Lung (tissue), 10 donors: ENCODE measurements at regions not wholly inside any gene's neighbourhood (a gene's known extent, or its start where the extent isn't known, plus 50 kb on each side); places are given as distances from the start of the nearest gene placed in this dataset. TPM values are rescaled to one million over a fixed set of nuclear protein-coding genes. Genes with fewer than 3 reads are reported as not detected.
"Not testable (repeated sequence)": the region's sequence is repeated elsewhere in the genome, so short reads cannot be mapped to it uniquely, and the experiment has no call there.

Source experiments
- ATAC-seq: fragments of 200-7000 bp; cut with Tn5 transposase; one replicate; pipeline ENCODE4 v1.9.1; 2020; ENCODE audit warnings: moderate number of reproducible peaks; ENCODE audit not compliant: insufficient read depth, low FRiP score
- DNase-seq, 3 donors: peaks; one replicate each; pipeline ENCODE4 v3.0.0-alpha.2; 2013 to 2017
- H3K27ac ChIP-seq, 2 donors: one replicate each; pipeline ENCODE4 v1.5.1; 2013; ENCODE audit warnings: mild to moderate bottlenecking in 2 of 2, moderate library complexity in 2 of 2, control low read depth in 1 of 2, inconsistent platforms in 1 of 2, low read depth in 1 of 2, low read length in 1 of 2
- H3K27me3 ChIP-seq, 3 donors: one replicate each; pipeline ENCODE4 v1.5.1; 2013; ENCODE audit warnings: low read length in 2 of 3; ENCODE audit not compliant: control insufficient read depth in 3 of 3, insufficient read depth in 3 of 3
- H3K36me3 ChIP-seq, 4 donors: one replicate each; pipeline ENCODE4 v1.5.1; 2013; ENCODE audit warnings: low read length in 4 of 4, mild to moderate bottlenecking in 1 of 4, moderate library complexity in 1 of 4; ENCODE audit not compliant: control insufficient read depth in 4 of 4, insufficient read depth in 4 of 4
- H3K4me1 ChIP-seq, 5 donors: one replicate each; pipeline ENCODE4 v1.5.1; 2013; ENCODE audit warnings: low read length in 5 of 5, mild to moderate bottlenecking in 2 of 5, moderate library complexity in 1 of 5; ENCODE audit not compliant: control insufficient read depth in 5 of 5, insufficient read depth in 5 of 5
- H3K4me3 ChIP-seq: one replicate; pipeline ENCODE4 v1.5.1; 2013; ENCODE audit warnings: mild to moderate bottlenecking, control low read depth, moderate library complexity
- H3K9ac ChIP-seq, 2 donors: one replicate each; pipeline ENCODE4 v1.5.1; 2013; ENCODE audit warnings: low read length in 2 of 2, control low read depth in 1 of 2; ENCODE audit not compliant: insufficient read depth in 1 of 2
- H3K9me3 ChIP-seq, 4 donors: one replicate each; pipeline ENCODE4 v1.5.1; 2013; ENCODE audit warnings: low read length in 3 of 4, mild to moderate bottlenecking in 1 of 4, moderate library complexity in 1 of 4; ENCODE audit not compliant: control insufficient read depth in 4 of 4, insufficient read depth in 3 of 4
- WGBS, 2 donors: extraction: QIAGEN DNeasy Blood & Tissue Kit; methylation state at CpG; one replicate each; pipeline ENCODE4 v1.1.7; 2013; 5-methylcytosine and 5-hydroxymethylcytosine counted together
- small RNA-seq: library from RNA; depleted of rRNA; stranded (forward); fragments of <200 nt; gene quantifications from one replicate; pipeline ENCODE3, GENCODE V24; 2014; ENCODE audit warnings: low replicate concordance
- donor health status: Bipolar disorder and iron deficiency.
- donor health status: healthy.
- donor health status: DM: yes; HTN: yes; CAD: no.

DNA sequence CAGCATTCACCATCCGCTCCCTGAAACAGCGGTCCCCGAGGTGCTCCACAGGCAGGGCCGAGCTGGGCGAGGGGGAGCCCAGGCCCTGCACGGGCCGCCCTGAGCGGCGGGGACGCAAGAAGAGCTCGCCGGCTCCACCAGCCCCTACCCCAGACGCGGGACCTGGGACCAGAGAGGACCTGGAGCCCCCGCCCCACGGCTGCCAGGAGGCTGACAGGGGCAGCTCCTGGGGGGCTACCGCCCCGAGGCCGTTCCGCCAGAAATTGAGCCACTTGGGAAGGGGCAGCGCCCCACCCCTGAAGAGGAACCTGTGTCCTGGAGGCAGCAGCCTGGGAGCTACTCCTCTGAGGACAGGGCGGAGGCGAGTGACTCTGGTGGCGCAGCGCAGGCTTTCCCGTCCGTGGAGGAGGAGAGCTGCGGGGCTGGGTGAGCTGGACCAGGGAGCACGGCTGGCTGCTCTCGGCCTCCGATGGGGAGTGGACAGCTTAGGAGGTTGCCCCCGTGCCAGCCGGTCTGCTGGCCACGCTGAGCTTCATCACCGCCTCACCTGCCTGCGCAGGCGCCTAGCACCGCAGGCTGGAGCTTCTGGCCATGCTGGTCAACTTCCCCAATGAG is 529.1 kb upstream of the DEFB115 start:
- H3K4me3 ChIP-seq, H3K4me1 ChIP-seq, DNase-seq, H3K36me3 ChIP-seq, H3K9ac ChIP-seq, H3K27ac ChIP-seq, ATAC-seq, H3K27me3 ChIP-seq: not testable (repeated sequence)
- 92 to 94% methylated on average over 38 of the region's 38 CpGs for WGBS, 2 donors
- H3K9me3 ChIP-seq: peaks cover 0 to 14% (median 0%) of the 10 kb centered on the region in 4 donors

Small RNA genes lying in the stretch of these regions (small RNA-seq; reads per million reads assigned to genes)
- gene RF00002 (not detected), gene RF00026 (not detected)
